ENCODE measurements at regions not wholly inside any gene's neighbourhood (a gene's known extent, or its start where the extent isn't known, plus 50 kb on each side); places are given as distances from the start of the nearest gene placed in this dataset.
A peak's percentile ranks its signal among the peaks of the same experiment; 100 is the strongest.

GRCh38 chr3:43783987-43784639 is 93.4 kb downstream of the ABHD5 start:
- Histone ChIP-seq H3K36me3 (ENCODE audit: control insufficient read depth, insufficient read depth, low read length) (no peaks in the 10 kb centered on the region), H3K27ac (ENCODE audit: low read depth, low read length, severe bottlenecking) (no peak overlapping the region), H3K4me1 (ENCODE audit: control insufficient read depth, insufficient read depth, low read length, poor library complexity, severe bottlenecking) (peaks cover 11% of the 10 kb centered on the region), H3K9me3 (ENCODE audit: control insufficient read depth, low read length) (no peaks in the 10 kb centered on the region), H3K4me3 (ENCODE audit: extremely low read depth, insufficient read depth, low read length, poor library complexity, severe bottlenecking) (no peak overlapping the region)
- WGBS, 2 experiments (ENCODE audit: insufficient coverage in 2 of 2), result 94 to 98% methylated on average over 4 to 5 of the region's 6 CpGs

- Histone ChIP-seq H3K9me3 (ENCODE audit: control insufficient read depth, low read length) (no peaks in the 10 kb centered on the region), H3K36me3 (ENCODE audit: control insufficient read depth, insufficient read depth, low read length) (no peaks in the 10 kb centered on the region), H3K27ac (ENCODE audit: low read depth, low read length, severe bottlenecking) (no peak overlapping the region), H3K4me1 (ENCODE audit: control insufficient read depth, insufficient read depth, low read length, poor library complexity, severe bottlenecking) (peaks cover 11% of the 10 kb centered on the region), H3K4me3 (ENCODE audit: extremely low read depth, insufficient read depth, low read length, poor library complexity, severe bottlenecking) (no peak overlapping the region)
- 74 to 91% methylated on average over 3 to 4 of the region's 4 CpGs for WGBS, 2 experiments (ENCODE audit: insufficient coverage in 2 of 2)
These were observed 93.9 kb downstream of the ABHD5 start for GRCh38 chr3:43784640-43785011.

GRCh38 chr3:43785551-43785950 is 94.8 kb downstream of the ABHD5 start:
- no peaks in the 10 kb centered on the region for H3K9me3 ChIP-seq (ENCODE audit: control insufficient read depth, low read length)
- H3K36me3 ChIP-seq (ENCODE audit: control insufficient read depth, insufficient read depth, low read length), result no peaks in the 10 kb centered on the region
- H3K4me1 ChIP-seq (ENCODE audit: control insufficient read depth, insufficient read depth, low read length, poor library complexity, severe bottlenecking), result peaks cover 11% of the 10 kb centered on the region
- peak overlapping the region; percentile 41 for H3K27ac ChIP-seq (ENCODE audit: low read depth, low read length, severe bottlenecking)
- WGBS, 2 experiments (ENCODE audit: insufficient coverage in 2 of 2), result 76 to 84% methylated on average over 6 to 7 of the region's 8 CpGs
- H3K4me3 ChIP-seq (ENCODE audit: extremely low read depth, insufficient read depth, low read length, poor library complexity, severe bottlenecking), result no peak overlapping the region

- WGBS, 2 experiments (ENCODE audit: insufficient coverage in 2 of 2), result 50 to 59% methylated on average over 2 to 3 of the region's 3 CpGs
- peak overlapping the region; percentile 41 for H3K27ac ChIP-seq (ENCODE audit: low read depth, low read length, severe bottlenecking)
- peaks cover 11% of the 10 kb centered on the region for H3K4me1 ChIP-seq (ENCODE audit: control insufficient read depth, insufficient read depth, low read length, poor library complexity, severe bottlenecking)
- H3K9me3 ChIP-seq (ENCODE audit: control insufficient read depth, low read length), result no peaks in the 10 kb centered on the region
- H3K4me3 ChIP-seq (ENCODE audit: extremely low read depth, insufficient read depth, low read length, poor library complexity, severe bottlenecking), result no peak overlapping the region
- no peaks in the 10 kb centered on the region for H3K36me3 ChIP-seq (ENCODE audit: control insufficient read depth, insufficient read depth, low read length)
These were observed 95.4 kb downstream of the ABHD5 start for GRCh38 chr3:43786102-43786501.

- Histone ChIP-seq H3K9me3 (ENCODE audit: control insufficient read depth, low read length) (no peaks in the 10 kb centered on the region), H3K4me1 (ENCODE audit: control insufficient read depth, insufficient read depth, low read length, poor library complexity, severe bottlenecking) (peaks cover 11% of the 10 kb centered on the region), H3K27ac (ENCODE audit: low read depth, low read length, severe bottlenecking) (peak overlapping the region; percentile 41), H3K4me3 (ENCODE audit: extremely low read depth, insufficient read depth, low read length, poor library complexity, severe bottlenecking) (no peak overlapping the region), H3K36me3 (ENCODE audit: control insufficient read depth, insufficient read depth, low read length) (no peaks in the 10 kb centered on the region)
- WGBS, 2 experiments (ENCODE audit: insufficient coverage in 2 of 2), result 94% methylated on average over 7 to 8 of the region's 9 CpGs
These were observed 96.0 kb downstream of the ABHD5 start for GRCh38 chr3:43786526-43787305.

GRCh38 chr3:43787330-43787729 is 96.6 kb downstream of the ABHD5 start:
- Histone ChIP-seq H3K4me3 (ENCODE audit: extremely low read depth, insufficient read depth, low read length, poor library complexity, severe bottlenecking) (no peak overlapping the region), H3K9me3 (ENCODE audit: control insufficient read depth, low read length) (no peaks in the 10 kb centered on the region), H3K4me1 (ENCODE audit: control insufficient read depth, insufficient read depth, low read length, poor library complexity, severe bottlenecking) (peaks cover 11% of the 10 kb centered on the region), H3K36me3 (ENCODE audit: control insufficient read depth, insufficient read depth, low read length) (no peaks in the 10 kb centered on the region), H3K27ac (ENCODE audit: low read depth, low read length, severe bottlenecking) (no peak overlapping the region)
- WGBS, 2 experiments (ENCODE audit: insufficient coverage in 2 of 2), result 100% methylated on average over 1 of the region's 3 CpGs; no CpG with 5 or more reads in 1 of the 2 experiments

GRCh38 chr3:43789028-43789427 is 98.3 kb downstream of the ABHD5 start:
- 86 to 90% methylated on average over 1 of the region's 1 CpG for WGBS, 2 experiments (ENCODE audit: insufficient coverage in 2 of 2)
- Histone ChIP-seq H3K4me1 (ENCODE audit: control insufficient read depth, insufficient read depth, low read length, poor library complexity, severe bottlenecking) (peaks cover 11% of the 10 kb centered on the region), H3K9me3 (ENCODE audit: control insufficient read depth, low read length) (no peaks in the 10 kb centered on the region), H3K27ac (ENCODE audit: low read depth, low read length, severe bottlenecking) (no peak overlapping the region), H3K4me3 (ENCODE audit: extremely low read depth, insufficient read depth, low read length, poor library complexity, severe bottlenecking) (no peak overlapping the region), H3K36me3 (ENCODE audit: control insufficient read depth, insufficient read depth, low read length) (no peaks in the 10 kb centered on the region)

- 90 to 93% methylated on average over 3 to 4 of the region's 5 CpGs for WGBS, 2 experiments (ENCODE audit: insufficient coverage in 2 of 2)
- H3K36me3 ChIP-seq (ENCODE audit: control insufficient read depth, insufficient read depth, low read length), result no peaks in the 10 kb centered on the region
- no peak overlapping the region for H3K4me3 ChIP-seq (ENCODE audit: extremely low read depth, insufficient read depth, low read length, poor library complexity, severe bottlenecking)
- H3K4me1 ChIP-seq (ENCODE audit: control insufficient read depth, insufficient read depth, low read length, poor library complexity, severe bottlenecking), result peaks cover 11% of the 10 kb centered on the region
- H3K9me3 ChIP-seq (ENCODE audit: control insufficient read depth, low read length), result no peaks in the 10 kb centered on the region
- H3K27ac ChIP-seq (ENCODE audit: low read depth, low read length, severe bottlenecking), result no peak overlapping the region
These were observed 99.3 kb downstream of the ABHD5 start for GRCh38 chr3:43790060-43790459.

GRCh38 chr3:43790476-43790875 is 99.7 kb downstream of the ABHD5 start:
- no peaks in the 10 kb centered on the region for H3K36me3 ChIP-seq (ENCODE audit: control insufficient read depth, insufficient read depth, low read length)
- H3K4me1 ChIP-seq (ENCODE audit: control insufficient read depth, insufficient read depth, low read length, poor library complexity, severe bottlenecking), result peaks cover 11% of the 10 kb centered on the region
- H3K9me3 ChIP-seq (ENCODE audit: control insufficient read depth, low read length), result no peaks in the 10 kb centered on the region
- no peak overlapping the region for H3K27ac ChIP-seq (ENCODE audit: low read depth, low read length, severe bottlenecking)
- H3K4me3 ChIP-seq (ENCODE audit: extremely low read depth, insufficient read depth, low read length, poor library complexity, severe bottlenecking), result no peak overlapping the region
- WGBS, 2 experiments (ENCODE audit: insufficient coverage in 2 of 2), result 87 to 96% methylated on average over 5 to 6 of the region's 6 CpGs

GRCh38 chr3:43791246-43791645 is 100.5 kb downstream of the ABHD5 start:
- Histone ChIP-seq H3K36me3 (ENCODE audit: control insufficient read depth, insufficient read depth, low read length) (no peaks in the 10 kb centered on the region), H3K4me3 (ENCODE audit: extremely low read depth, insufficient read depth, low read length, poor library complexity, severe bottlenecking) (no peak overlapping the region), H3K4me1 (ENCODE audit: control insufficient read depth, insufficient read depth, low read length, poor library complexity, severe bottlenecking) (peaks cover 5% of the 10 kb centered on the region), H3K27ac (ENCODE audit: low read depth, low read length, severe bottlenecking) (no peak overlapping the region), H3K9me3 (ENCODE audit: control insufficient read depth, low read length) (no peaks in the 10 kb centered on the region)

- WGBS, 2 experiments (ENCODE audit: insufficient coverage in 2 of 2), result 33% methylated on average over 1 of the region's 2 CpGs; no CpG with 5 or more reads in 1 of the 2 experiments
- Histone ChIP-seq H3K27ac (ENCODE audit: low read depth, low read length, severe bottlenecking) (no peak overlapping the region), H3K4me1 (ENCODE audit: control insufficient read depth, insufficient read depth, low read length, poor library complexity, severe bottlenecking) (no peaks in the 10 kb centered on the region)
These were observed 102.2 kb downstream of the ABHD5 start for GRCh38 chr3:43792904-43793303.

More at GRCh38 chr3:43792904-43793303, 102.2 kb downstream of the ABHD5 start:
- no peaks in the 10 kb centered on the region for H3K9me3 ChIP-seq (ENCODE audit: control insufficient read depth, low read length)
- H3K4me3 ChIP-seq (ENCODE audit: extremely low read depth, insufficient read depth, low read length, poor library complexity, severe bottlenecking), result no peak overlapping the region
- H3K36me3 ChIP-seq (ENCODE audit: control insufficient read depth, insufficient read depth, low read length), result no peaks in the 10 kb centered on the region

Measured in mesodermal cell (in vitro differentiated cells).